Fibroblast of villous mesenchyme (primary cell): ENCODE measurements at regions not wholly inside any gene's neighbourhood (a gene's known extent, or its start where the extent isn't known, plus 50 kb on each side); places are given as distances from the start of the nearest gene placed in this dataset.
A peak's percentile ranks its signal among the peaks of the same experiment; 100 is the strongest.

Source experiments
- DNase-seq: peaks from one replicate; pipeline ENCODE4 v3.0.0-alpha.2; 2010; ENCODE audit warnings: low read depth
- H3K4me3 ChIP-seq: 2 replicates; pipeline ENCODE4 v1.5.1; 2011; ENCODE audit warnings: low read depth, mild to moderate bottlenecking, low read length
- CTCF ChIP-seq: IDR thresholded peaks from 2 replicates; pipeline ENCODE4 v1.5.1; 2012; ENCODE audit warnings: low read depth, mild to moderate bottlenecking, low read length; ENCODE audit not compliant: insufficient read depth

GRCh38 chr2:4903656-4904348 lies 788.4 kb upstream of the SOX11 start:
- DNase-seq, result no peak
- H3K4me3 ChIP-seq, result no peak overlapping the region
- no peak for TF ChIP-seq CTCF

DNA sequence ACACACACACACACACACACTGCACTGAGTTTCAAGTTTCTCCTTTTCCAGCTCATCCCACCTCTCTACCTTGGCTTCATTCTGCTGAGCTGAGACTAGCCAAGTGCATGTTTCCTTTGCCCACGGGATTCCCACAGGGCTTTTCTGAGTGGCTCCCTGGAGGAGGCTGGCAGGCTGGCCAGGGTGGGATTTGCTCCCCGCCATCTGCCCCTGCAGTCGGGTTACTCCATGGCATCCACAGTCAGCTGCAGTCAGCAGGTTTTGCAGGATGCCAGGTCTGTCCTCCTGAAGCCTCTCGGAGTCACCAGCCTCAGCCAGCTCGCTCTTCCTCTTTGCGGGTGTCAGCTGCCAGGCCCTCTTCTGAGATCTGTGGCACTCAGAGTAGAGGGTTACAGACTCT lies 783.7 kb upstream of the SOX11 start:
- TF ChIP-seq CTCF, result no peak
- H3K4me3 ChIP-seq, result no peak overlapping the region
- DNase-seq, result no peak

DNA sequence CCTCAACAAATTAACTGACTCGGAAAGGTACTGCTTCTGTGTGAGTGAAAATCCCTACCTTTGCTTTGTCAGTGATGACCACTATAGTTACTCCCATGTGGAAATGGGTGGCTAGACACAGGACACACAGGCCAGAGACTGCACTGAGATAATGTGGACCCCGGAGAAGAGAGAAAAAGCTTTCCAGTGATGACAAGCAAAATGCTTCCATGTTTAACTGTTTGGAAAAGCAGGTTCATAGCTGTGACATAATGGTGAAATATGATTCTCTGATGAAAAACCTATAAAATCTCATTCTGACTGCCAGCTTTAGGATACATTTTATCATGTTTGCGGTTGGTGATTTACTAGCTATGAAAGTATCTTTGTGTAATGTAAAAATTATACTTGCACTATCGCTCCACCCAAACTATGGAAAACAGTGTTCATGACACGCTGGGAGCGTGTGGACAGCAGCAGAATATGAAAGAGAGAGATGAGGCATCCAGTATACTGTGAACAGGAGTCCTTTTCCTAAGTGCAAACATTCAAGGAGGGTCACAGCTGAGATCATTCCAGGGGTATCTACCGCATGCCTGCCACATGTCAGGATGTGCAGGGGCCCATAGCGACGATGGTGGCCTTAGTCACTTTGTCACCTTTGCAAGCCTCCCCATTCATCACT lies 782.7 kb upstream of the SOX11 start:
- TF ChIP-seq CTCF, result no peak
- no peak overlapping the region for H3K4me3 ChIP-seq
- DNase-seq, result no peak

- H3K4me3 ChIP-seq, result no peak overlapping the region
- no peak for TF ChIP-seq CTCF
Measured at GRCh38 chr2:4914036-4914435, 778.1 kb upstream of the SOX11 start.

DNA sequence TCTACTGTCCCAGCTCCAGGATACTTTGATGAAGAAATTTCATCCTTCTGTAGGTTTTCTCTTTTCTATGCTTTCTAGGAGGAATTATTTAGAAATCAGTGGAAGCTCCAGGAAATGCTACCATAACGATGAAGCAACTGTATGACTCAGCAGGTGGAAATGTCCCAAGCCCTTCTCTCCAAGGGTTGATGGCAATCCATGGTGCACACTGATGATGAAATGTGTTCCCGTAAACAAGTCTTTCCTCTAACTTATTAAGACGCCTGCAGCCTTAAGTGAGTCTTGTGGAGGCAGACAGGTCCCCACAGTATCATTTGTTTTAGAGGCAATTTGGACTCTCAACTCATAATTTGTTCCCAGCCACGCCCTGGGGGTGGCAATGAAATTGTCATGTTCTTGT lies 777.6 kb upstream of the SOX11 start:
- TF ChIP-seq CTCF, result no peak
- H3K4me3 ChIP-seq, result no peak overlapping the region
- peak; percentile 0 for DNase-seq

More at GRCh38 chr2:4914036-4914435, 778.1 kb upstream of the SOX11 start:
- DNase-seq, result no peak

- DNase-seq, result no peak
- no peak overlapping the region for H3K4me3 ChIP-seq
- TF ChIP-seq CTCF, result no peak
Measured at GRCh38 chr2:4915357-4915756, 776.8 kb upstream of the SOX11 start.
